ENCODE measurements at regions not wholly inside any gene's neighbourhood (a gene's known extent, or its start where the extent isn't known, plus 50 kb on each side); places are given as distances from the start of the nearest gene placed in this dataset.
A peak's percentile ranks its signal among the peaks of the same experiment; 100 is the strongest.
"Not testable (repeated sequence)": the region's sequence is repeated elsewhere in the genome, so short reads cannot be mapped to it uniquely, and the experiment has no call there.

DNA sequence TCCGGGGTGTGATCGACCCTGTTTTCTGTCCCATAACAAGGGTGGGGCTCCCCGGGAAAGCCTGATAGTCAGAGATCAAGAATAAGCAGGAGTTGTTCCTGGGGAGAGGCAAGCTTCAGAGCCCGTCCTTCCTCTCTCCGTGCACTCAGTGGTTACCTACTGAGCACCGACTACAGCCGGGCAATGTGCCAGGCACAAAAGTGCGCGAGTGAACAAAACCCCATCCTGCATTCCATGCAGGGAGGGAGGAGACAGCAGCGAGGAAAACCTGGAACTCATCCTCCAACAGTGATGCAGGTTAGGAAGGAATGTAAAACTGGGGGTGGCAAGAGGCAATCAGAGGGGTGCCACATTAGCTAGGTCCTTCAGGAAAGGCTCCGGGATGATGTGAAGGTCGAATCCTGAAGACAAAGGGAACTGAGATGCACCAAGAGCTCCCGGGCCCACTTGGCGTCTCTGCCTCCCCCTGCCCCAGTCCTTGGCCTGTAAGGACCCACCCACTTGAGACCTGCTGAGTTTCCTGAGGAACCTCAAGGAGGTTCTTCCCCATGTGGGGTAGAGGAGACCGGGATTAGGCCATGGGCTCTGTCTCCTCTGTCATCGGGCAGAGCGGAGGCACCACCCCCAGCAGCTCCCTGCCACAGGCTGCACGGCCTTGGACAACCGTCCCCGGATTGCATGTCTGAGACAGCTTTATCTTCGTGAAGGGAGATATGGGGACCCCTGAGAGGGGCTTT, 198.2 kb downstream of the NDUFA10 start:
- ATAC-seq (no peak), DNase-seq (ENCODE audit: missing footprints) (peak; percentile 28)
- intact Hi-C loops (cut with DNase I) = no loop called here

DNA sequence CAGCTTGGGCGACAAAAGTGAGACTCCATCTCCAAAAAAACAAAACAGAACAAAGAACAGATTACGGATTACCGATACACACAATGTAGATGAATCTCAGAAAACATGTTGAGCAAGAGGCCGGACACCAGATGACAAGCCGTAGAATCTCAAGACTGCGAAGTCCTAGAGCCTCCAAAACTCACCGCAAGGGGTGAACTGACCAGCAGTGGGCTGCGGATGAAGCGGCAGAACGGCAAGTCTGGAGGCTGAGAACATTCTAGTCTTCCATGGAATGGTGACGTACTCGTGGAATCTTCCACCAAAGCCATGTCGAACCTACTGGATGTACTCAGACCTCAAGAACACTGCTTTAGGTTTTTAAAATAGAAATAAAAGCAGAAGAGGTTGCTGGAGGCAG, 198.8 kb downstream of the NDUFA10 start:
- intact Hi-C loops (cut with DNase I) = no loop called here
- no peak for ATAC-seq
- no peak for DNase-seq (ENCODE audit: missing footprints)

DNA sequence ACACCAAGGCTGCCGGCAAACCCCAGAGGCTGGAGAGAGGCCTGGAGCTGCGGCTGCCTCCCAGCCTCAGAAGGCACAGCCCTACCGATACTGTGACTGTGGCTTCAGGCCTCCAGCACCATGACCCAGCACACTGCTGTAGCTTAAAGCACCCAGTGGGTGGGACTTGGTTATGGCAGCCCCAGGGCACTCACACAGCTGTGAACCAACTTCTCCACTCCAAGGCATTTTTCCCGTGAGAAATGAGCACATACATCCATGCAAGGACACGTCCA, 199.5 kb downstream of the NDUFA10 start:
- intact Hi-C loops (cut with DNase I) = no loop called here
- no peak for DNase-seq (ENCODE audit: missing footprints)
- ATAC-seq = no peak

DNA sequence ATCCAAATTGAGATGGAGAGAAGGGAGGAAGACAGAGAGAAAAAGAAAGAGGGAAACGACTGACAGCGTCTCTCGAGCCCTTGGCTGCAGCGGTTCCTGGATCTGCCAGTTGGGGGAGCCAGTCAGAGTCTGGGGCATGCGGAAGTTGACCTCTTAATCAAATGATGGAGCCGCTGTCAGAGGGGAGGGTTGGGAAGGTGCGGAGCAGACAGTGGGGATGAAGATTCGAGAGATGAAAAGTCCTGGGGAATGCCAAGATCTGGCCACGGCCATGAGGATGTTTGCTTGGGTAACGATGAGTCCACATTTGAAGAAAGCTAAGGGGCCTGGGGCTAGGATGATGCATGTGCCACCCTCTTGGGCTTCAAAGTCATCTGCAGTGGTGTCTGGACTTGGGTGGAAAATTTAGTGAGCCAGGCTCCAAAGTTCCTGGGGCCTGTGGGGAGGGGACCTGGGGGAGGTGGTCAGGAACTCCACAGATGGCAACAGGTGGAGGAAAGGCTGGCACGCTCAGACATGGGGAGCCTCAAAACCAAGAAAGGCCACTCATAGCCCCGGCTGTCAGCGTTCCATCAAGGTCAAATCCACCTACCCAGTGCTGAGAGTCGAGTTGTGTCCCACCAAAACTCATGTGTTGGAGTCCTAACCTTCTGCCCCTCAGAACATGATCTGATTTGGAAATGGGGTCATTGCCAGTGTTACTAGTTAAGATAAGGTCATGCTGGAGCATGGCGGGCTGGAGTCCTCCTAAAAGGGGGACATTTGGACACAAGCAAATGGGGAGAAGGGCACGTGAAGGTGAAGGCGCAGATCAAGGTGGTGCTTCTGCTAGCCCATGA, 200.1 kb downstream of the NDUFA10 start:
- DNase-seq (ENCODE audit: missing footprints) (peak; percentile 25), ATAC-seq (no peak)
- intact Hi-C loops (cut with DNase I) = no loop called here

DNA sequence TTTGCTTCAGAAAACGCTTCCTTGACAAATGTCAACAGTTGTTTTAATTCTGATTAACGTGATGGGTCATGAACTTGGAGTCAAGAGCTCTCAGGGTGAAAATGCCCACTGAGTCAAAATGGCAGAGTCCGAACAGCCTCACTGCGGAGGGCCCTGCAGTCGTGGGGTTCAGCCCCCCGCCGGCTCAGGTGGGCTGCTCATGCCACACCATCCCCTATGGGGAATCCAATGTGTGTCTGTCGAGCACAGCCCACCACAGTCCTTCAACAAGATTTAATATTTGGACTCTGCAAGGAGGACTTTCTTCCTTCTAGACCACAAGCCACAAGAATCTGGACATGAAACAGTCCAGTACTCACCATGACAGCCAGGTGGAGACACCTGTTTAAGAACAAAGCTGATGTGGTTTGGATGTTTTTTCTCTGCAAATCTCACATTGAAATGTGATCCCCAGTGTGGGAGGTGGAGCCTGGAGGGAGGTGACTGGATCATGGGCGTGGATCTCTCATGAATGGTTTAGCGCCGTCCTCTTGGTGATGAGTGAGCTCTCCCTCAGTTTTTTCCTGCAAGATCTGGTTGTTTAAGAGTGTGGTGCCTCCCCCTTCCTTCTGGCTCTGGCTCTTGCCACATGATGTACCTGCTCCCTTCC, 201.0 kb downstream of the NDUFA10 start:
- ATAC-seq (no peak), DNase-seq (ENCODE audit: missing footprints) (no peak)
- intact Hi-C loops (cut with DNase I) = no loop called here

DNA sequence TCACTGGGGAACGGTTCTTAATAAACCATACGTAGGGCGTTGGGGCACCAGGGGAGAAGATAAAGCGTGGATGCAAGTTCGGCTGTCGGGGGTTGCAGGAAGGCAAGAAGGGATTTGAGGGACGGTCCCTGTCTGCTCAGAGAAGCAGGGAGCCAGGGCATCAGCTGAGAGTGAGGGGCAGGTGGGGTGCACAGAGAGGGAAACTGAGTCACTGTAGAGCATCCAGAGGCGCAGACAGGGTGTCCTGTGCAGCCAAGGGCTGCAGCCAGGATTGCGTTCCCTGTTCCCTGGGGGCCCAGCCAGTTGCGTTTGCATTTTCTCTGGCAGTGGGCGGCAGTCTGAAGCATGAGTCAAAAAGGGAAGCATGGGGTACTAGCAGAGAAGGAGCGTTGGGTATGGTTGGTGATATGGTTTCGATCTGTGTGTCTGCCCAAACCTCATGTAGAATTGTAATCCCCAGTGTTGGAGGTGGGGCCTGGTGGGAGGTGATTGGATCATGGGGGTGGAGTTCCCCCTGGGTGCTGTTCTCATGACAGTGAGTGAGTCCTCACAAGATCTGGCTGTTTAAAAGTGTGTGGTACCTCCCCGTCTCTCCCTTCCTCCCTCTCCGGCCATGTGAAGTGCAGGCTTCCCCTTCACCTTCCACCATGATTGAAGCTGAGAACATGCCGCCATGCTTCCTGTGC, 202.9 kb downstream of the NDUFA10 start:
- DNase-seq (ENCODE audit: missing footprints) (peak; percentile 50), ATAC-seq (no peak)
- intact Hi-C loops (cut with DNase I) = no loop called here

DNA sequence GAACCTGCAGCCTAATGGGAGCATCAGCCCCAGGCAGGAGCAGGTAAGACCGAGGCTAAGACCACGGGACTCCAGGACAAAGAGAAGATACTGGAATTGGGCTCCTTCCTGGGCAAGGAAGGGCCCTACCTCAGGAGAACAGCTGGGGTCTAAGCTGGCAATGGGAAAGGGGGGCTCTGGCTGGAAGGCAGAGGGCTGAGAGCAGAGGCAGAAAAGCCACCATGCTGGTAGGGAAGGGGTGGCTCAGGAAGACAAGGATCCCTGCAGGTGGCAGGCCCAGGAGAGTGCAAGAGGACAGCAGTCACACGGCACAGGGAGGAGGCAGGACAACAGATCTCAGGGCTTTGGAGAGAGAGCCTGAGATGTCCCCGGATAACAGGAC, 203.5 kb downstream of the NDUFA10 start:
- DNase-seq (ENCODE audit: missing footprints) (no peak), ATAC-seq (no peak)
- intact Hi-C loops (cut with DNase I) = no loop called here

DNA sequence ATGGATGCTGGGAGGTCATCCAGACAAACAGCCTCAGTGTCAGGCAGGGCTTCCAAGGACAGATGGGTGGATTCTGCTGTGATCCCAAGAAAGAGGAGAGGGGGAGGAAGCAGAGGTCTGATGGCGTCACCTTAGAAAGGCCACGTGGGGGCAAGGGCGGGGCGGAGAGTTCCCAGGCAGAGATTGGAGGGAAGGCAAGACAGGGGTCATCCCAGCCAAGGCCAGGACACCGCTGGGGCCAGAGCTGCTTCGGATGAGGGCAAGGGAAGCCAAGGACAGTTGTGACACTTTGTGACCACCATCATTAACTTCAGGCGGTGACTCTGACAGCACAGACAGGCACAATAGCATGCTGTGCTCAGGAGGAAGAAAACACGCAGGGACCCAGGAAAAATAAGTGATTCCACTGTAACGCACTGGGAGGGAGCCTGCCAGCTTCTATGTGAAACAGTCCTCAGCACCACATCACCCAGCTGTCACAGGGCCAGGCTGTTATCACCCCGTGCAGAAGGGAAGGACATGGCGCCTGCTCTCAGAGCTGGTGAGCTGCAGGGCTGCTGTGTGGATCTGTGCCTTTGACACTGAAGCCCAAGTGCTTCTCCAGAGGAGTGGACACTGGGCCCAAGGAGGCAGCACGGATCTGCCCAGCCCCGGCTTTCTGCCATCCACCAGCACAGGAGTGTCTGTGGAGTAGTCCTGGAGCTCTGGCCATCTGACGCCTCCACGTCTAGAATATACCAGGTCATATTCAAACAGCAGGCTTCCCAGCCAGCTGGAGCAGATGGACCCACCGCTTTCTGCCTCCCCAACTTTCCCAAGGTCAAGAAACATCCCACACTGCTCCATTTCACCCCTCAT, 204.1 kb downstream of the NDUFA10 start:
- intact Hi-C loops (cut with DNase I) = no loop called here
- DNase-seq (ENCODE audit: missing footprints) (peak; percentile 73), ATAC-seq (peak; percentile 81)

DNA sequence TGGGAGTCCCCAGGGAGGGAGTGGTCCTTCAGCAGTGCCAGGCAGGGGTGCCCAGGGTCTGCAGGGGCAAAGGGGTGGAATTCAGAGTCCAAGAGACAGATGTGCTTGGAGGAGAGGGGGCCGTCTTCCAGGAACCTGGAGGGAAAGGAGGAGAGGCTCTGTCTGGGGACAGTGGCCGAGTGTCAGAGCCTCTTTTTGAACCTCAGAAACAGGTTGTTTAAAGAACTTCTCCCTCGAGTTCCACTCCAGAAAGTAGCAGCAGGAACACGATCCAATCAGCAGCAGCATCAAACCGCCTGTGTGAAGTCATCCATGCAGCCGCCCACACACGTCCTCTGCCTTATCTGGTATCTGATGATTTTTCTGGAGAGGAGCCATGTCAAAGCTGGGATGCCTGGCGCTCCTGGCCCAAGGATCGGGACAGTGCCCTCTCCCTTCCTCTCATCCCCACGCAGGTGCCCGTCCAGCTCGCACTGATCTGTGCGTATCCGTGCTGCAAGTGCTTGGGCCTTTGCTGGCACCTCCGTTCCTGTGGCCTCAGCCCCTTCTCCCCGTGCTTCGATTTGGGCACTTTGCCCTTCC, 205.1 kb downstream of the NDUFA10 start:
- DNase-seq (ENCODE audit: missing footprints) = peak; percentile 66
- intact Hi-C loops (cut with DNase I) = no loop called here
- peak; percentile 18 for ATAC-seq

DNA sequence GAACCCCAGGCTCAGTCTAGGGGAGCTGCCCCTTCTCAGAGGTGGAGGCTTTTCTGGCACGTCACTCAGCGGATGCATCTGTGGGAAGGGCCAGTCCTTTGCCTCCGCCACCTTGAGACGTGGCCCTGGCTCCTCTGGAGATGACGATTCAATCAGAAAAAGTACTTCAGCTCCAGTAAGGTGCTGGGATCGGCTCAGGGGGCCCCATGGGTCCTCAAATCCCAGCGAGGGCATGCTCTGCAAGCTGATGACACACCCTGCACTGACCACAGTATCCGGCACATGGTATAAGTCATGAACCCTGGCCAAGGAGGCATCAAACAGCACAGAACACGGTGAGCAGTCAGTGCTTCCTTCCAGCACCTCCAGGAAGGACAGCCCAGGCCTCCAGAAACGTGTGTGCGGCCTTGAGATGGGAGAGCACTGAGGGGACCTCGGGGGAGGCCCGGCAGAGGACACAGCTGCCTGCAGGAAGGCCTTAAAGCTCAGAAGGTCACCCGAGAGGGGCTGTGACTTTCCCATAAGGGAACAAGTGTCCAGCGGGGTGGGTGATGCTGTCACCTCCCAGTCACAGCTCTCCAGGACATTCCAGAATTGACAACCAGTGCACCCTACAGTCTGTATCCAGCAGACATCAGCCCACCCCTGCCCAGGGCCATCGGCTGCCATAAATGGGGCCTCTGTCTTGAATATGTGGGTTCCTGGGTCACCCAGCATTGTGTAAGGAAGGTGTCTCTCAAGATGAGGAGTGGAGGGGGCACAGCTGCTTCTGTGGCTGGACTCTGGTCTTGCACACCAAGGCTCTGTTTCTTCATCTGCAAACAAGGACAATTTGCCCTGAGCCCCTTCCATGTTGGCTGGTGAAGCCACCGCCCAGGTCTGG, 205.8 kb downstream of the NDUFA10 start:
- ATAC-seq (no peak), DNase-seq (ENCODE audit: missing footprints) (peak; percentile 22)

DNA sequence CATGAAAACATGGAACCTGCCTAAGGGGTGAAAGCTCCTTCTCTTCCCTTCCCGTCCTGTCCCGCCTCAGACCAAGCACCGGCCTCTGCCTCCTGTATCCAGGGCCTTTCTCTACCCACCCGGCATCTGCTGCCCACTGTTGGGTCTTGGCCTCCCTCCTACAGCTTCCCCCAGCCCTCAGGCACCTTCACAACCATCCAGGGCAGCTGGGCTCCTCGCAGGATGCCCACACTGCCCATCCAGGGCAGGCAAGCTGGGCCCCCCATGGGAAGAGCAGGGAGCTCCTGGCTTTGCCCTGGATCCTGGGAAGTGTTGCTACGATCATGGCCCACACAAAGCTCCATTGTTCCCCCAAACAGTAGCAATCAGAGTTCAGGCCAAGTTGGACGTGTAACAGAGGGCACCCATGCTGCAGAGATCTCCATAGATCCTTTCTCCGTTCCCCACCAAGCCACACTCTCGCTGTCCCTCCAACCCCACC, 206.6 kb downstream of the NDUFA10 start:
- intact Hi-C loops (cut with DNase I) = no loop called here
- ATAC-seq (no peak), DNase-seq (ENCODE audit: missing footprints) (peak; percentile 59)

More for the DNA sequence above, 205.8 kb downstream of the NDUFA10 start:
- intact Hi-C loops (cut with DNase I) = no loop called here

DNA sequence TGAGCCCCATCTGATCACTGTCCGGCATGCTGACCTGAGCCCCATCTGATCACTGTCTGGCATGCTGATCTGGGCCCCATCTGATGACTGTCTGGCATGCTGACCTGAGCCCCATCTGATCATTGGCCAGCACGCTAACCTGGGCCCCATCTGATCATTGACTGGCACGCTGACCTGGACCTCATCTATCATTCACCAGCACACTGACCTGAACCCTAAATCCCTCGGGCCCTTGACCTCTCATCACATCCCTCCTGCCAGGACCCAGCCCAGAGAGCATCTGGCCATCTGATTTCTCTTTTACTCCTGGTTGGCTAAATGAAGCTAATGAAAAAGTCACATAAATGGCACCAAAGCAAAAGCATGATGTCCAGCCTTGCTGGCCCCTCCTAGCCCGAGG, 207.1 kb downstream of the NDUFA10 start:
- intact Hi-C loops (cut with DNase I) = no loop called here
- no peak for DNase-seq (ENCODE audit: missing footprints)
- ATAC-seq = no peak

DNA sequence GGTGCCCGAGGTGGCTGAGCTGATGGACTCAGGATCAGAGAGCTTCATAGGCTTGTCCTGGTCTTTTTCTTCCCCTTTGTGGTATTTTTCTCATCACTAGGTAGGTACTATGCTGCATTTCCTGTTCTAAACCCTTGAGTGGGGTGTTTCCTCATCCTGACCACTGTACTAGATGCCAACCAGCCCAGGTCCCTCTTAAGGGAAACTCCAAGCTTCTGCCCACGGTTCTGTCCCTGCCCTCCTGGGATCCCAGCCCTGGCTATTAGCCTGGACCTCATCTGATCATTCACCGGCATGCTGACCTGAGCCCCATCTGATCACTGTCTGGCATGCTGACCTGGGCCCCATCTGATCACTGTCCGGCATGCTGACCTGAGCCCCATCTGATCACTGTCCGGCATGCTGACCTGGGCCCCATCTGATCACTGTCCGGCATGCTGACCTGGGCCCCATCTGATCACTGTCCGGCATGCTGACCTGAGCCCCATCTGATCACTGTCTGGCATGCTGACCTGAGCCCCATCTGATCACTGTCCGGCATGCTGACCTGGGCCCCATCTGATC, 207.6 kb downstream of the NDUFA10 start:
- DNase-seq (ENCODE audit: missing footprints); ATAC-seq; intact Hi-C loops (cut with DNase I): not testable (repeated sequence)

DNA sequence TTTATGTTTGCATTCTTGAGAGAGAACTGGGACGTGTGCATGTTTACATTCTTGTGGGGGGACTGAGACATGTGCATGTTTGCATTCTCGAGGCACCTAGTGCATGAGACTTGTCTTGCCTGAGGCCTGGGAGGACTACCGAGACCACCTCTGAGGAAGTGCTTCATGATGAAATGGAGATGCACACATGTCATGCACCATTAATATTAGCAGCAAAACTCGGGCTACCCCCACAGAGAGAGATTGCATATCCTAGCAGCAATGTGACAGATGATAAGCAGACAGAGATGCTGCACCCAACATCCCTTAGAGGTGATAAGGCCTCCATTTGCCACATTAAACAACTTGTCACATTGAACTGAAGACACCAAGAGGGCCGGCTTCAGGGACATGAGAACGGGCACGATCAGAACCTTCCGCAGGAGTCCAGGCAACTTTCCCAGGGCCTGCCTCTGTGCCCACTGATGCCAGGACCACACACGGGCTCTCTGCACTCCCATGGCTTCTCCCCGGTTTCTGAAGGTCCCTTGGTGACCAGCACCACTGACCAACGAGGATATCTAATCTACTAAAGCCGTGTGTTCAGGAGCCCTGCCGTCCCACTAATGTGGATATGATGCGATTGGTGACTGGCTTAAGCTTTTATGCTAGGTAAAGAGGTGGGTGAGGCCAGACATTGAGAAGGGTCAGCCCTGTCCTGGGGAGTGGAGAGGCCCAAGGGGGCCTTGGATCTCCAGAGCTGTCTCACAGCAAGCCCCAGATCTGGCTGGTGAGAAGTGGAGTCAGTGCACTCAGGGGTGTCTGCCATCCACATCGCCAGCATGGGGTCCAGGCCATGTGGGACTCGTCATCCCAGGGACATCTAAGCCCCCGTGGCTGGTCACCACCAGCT, 208.3 kb downstream of the NDUFA10 start:
- no peak for ATAC-seq
- peak; percentile 39 for DNase-seq (ENCODE audit: missing footprints)
- intact Hi-C loops (cut with DNase I) = no loop called here

DNA sequence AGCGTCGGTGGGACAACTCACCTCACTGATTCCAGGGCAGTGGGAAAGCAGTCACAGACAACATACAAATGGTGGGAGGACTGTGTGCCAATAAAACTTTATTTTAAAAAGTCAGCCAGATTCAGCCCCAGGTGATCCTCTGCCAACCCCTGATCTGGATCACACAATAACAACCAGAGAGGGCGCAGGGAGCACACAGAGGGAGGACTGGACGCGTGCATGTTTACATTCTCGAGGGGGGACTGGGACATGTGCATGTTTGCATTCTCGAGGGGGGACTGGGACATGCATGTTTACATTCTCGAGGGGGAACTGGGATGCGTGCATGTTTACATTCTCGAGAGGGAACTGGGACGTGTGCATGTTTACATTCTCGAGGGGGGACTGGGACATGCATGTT, 209.5 kb downstream of the NDUFA10 start:
- no peak for DNase-seq (ENCODE audit: missing footprints)
- ATAC-seq = no peak
- intact Hi-C loops (cut with DNase I) = no loop called here

All from Right ventricle myocardium inferior (tissue), 1 donor.